ENCODE measurements at regions not wholly inside any gene's neighbourhood (a gene's known extent, or its start where the extent isn't known, plus 50 kb on each side); places are given as distances from the start of the nearest gene placed in this dataset.

DNA sequence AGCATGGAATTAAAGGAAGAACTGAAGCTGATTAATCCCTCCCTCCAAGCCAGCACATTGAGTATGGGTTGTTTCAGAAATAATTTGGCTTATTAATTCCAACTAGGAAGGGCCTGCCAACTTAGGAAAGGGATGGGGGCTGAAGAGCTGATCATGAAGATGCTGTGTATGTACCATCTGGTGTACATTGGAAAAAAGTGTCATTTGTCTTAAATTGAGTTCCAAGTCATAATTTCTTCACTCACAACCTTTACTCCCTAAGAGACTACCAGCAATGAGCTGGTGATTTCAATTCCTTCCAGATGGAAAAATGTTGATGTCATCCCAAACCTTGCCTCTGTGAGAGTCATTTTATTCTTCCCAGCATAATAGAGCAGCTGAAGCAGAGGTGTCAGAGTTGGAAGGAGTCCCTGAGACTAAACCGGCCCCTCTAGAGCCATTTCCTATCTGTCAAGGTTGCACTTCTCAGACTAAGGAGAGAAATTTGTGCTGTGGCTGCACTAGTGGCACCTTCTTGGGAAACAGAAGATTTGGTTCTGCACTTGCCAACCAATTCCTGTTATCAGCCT lies 79.4 kb downstream of the GTPBP8 start:
- H3K27ac ChIP-seq (ENCODE audit: low read depth, low read length) = no peak overlapping the region
- H3K9ac ChIP-seq (ENCODE audit: low read depth, low read length) = no peak overlapping the region
- H3K9me3 ChIP-seq (ENCODE audit: control insufficient read depth, insufficient read depth, low read length) = no peaks in the 10 kb centered on the region
- H3K27me3 ChIP-seq (ENCODE audit: control insufficient read depth, insufficient read depth, low read length) = no peaks in the 10 kb centered on the region
- H3K4me1 ChIP-seq (ENCODE audit: control insufficient read depth, insufficient read depth, low read length) = no peaks in the 10 kb centered on the region
- no peak overlapping the region for H3K4me3 ChIP-seq (ENCODE audit: low read depth, low read length)
- H3K36me3 ChIP-seq (ENCODE audit: control insufficient read depth, insufficient read depth, low read length) = no peaks in the 10 kb centered on the region

- Histone ChIP-seq H3K4me1 (ENCODE audit: control insufficient read depth, insufficient read depth, low read length) (no peaks in the 10 kb centered on the region), H3K9ac (ENCODE audit: low read depth, low read length) (no peak overlapping the region), H3K4me3 (ENCODE audit: low read depth, low read length) (no peak overlapping the region), H3K36me3 (ENCODE audit: control insufficient read depth, insufficient read depth, low read length) (no peaks in the 10 kb centered on the region), H3K27me3 (ENCODE audit: control insufficient read depth, insufficient read depth, low read length) (no peaks in the 10 kb centered on the region), H3K27ac (ENCODE audit: low read depth, low read length) (no peak overlapping the region), H3K9me3 (ENCODE audit: control insufficient read depth, insufficient read depth, low read length) (no peaks in the 10 kb centered on the region)
Measured at GRCh38 chr3:113070681-113071113, 79.9 kb downstream of the GTPBP8 start.

DNA sequence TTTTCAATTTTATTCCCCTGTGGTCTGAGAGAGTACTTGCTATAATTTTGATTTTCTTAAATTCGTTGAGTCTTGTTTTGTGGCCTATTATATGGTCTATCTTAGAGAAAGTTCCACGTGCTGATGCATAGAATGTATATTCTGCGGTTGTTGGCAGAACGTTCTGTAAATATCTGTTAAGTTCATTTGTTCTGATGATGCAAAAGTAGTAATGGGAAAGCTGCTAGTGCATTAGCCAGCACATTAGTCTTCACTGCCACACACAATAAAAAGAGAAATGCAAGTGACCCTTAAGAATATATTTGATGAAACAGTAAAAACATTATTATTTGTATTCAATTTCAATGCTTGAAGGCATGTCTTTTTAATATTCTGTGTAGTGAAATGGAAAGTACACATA lies 84.8 kb downstream of the GTPBP8 start:
- Histone ChIP-seq H3K4me3 (ENCODE audit: low read depth, low read length) (no peak overlapping the region), H3K27ac (ENCODE audit: low read depth, low read length) (no peak overlapping the region), H3K9me3 (ENCODE audit: control insufficient read depth, insufficient read depth, low read length) (no peaks in the 10 kb centered on the region), H3K36me3 (ENCODE audit: control insufficient read depth, insufficient read depth, low read length) (no peaks in the 10 kb centered on the region), H3K27me3 (ENCODE audit: control insufficient read depth, insufficient read depth, low read length) (no peaks in the 10 kb centered on the region), H3K9ac (ENCODE audit: low read depth, low read length) (no peak overlapping the region), H3K4me1 (ENCODE audit: control insufficient read depth, insufficient read depth, low read length) (peaks cover 7% of the 10 kb centered on the region; the same call in 1 of the 2 replicates)

GRCh38 chr3:113079218-113079961 lies 88.6 kb downstream of the GTPBP8 start:
- no peak overlapping the region for H3K27ac ChIP-seq (ENCODE audit: low read depth, low read length)
- H3K4me3 ChIP-seq (ENCODE audit: low read depth, low read length) = no peak overlapping the region
- H3K36me3 ChIP-seq (ENCODE audit: control insufficient read depth, insufficient read depth, low read length) = no peaks in the 10 kb centered on the region
- no peak overlapping the region for H3K9ac ChIP-seq (ENCODE audit: low read depth, low read length)
- no peaks in the 10 kb centered on the region for H3K27me3 ChIP-seq (ENCODE audit: control insufficient read depth, insufficient read depth, low read length)
- peaks cover 7% of the 10 kb centered on the region; the same call in 1 of the 2 replicates for H3K4me1 ChIP-seq (ENCODE audit: control insufficient read depth, insufficient read depth, low read length)
- H3K9me3 ChIP-seq (ENCODE audit: control insufficient read depth, insufficient read depth, low read length) = no peaks in the 10 kb centered on the region

DNA sequence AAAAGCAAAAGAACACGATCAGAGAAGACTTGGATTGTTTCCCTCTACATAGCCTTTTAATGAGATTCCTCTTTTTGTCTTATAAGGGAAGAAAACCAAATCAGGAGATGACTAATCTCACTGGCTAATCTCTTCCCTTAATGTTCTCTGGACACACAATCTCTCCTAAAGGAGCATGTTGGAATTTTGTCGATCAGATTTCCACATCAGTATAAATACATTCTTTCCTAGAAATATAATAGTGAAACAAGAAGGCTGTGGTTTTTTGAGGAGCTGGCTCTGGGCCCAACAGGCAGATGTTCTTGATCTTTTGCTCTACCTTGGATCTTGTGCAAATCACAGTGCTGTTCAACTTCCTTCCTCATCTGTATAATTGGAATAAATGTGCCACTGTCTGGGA lies 94.0 kb downstream of the GTPBP8 start:
- Histone ChIP-seq H3K9me3 (ENCODE audit: control insufficient read depth, insufficient read depth, low read length) (no peaks in the 10 kb centered on the region), H3K27ac (ENCODE audit: low read depth, low read length) (no peak overlapping the region), H3K4me1 (ENCODE audit: control insufficient read depth, insufficient read depth, low read length) (peaks cover 13% of the 10 kb centered on the region; the same call in 1 of the 2 replicates), H3K27me3 (ENCODE audit: control insufficient read depth, insufficient read depth, low read length) (no peaks in the 10 kb centered on the region), H3K36me3 (ENCODE audit: control insufficient read depth, insufficient read depth, low read length) (no peaks in the 10 kb centered on the region), H3K4me3 (ENCODE audit: low read depth, low read length) (no peak overlapping the region), H3K9ac (ENCODE audit: low read depth, low read length) (no peak overlapping the region)

GRCh38 chr3:113086560-113087461 lies 96.0 kb downstream of the GTPBP8 start:
- H3K9me3 ChIP-seq (ENCODE audit: control insufficient read depth, insufficient read depth, low read length) = no peaks in the 10 kb centered on the region
- H3K4me3 ChIP-seq (ENCODE audit: low read depth, low read length) = no peak overlapping the region
- peaks cover 8% of the 10 kb centered on the region; the same call in 1 of the 2 replicates for H3K4me1 ChIP-seq (ENCODE audit: control insufficient read depth, insufficient read depth, low read length)
- no peaks in the 10 kb centered on the region for H3K36me3 ChIP-seq (ENCODE audit: control insufficient read depth, insufficient read depth, low read length)
- H3K27me3 ChIP-seq (ENCODE audit: control insufficient read depth, insufficient read depth, low read length) = no peaks in the 10 kb centered on the region
- H3K9ac ChIP-seq (ENCODE audit: low read depth, low read length) = no peak overlapping the region
- peak overlapping the region; percentile 73 for H3K27ac ChIP-seq (ENCODE audit: low read depth, low read length)

DNA sequence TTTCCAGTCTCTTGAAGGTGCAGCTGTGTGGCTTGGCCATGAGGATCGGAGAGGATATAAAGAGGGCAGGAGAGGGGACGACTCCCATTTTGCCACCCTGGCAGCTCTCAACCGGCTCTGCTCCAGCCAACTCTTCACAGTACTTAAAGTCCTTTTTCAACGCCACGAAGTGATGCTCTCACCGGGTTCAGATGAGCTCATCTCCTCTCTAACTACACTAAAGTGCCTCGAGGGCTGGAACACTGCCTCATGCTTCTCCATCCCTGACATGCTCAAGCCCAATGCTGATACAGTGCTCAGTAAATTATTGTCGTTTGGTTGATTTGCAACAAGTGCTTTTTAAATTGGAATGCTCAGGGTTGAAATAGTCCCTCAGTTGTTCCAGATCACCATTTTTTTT lies 97.8 kb downstream of the GTPBP8 start:
- Histone ChIP-seq H3K4me1 (ENCODE audit: control insufficient read depth, insufficient read depth, low read length) (peaks cover 8% of the 10 kb centered on the region; the same call in 1 of the 2 replicates), H3K27me3 (ENCODE audit: control insufficient read depth, insufficient read depth, low read length) (no peaks in the 10 kb centered on the region)

GRCh38 chr3:113091417-113091816 lies 100.6 kb downstream of the GTPBP8 start:
- Histone ChIP-seq H3K27ac (ENCODE audit: low read depth, low read length) (no peak overlapping the region), H3K27me3 (ENCODE audit: control insufficient read depth, insufficient read depth, low read length) (no peaks in the 10 kb centered on the region), H3K4me3 (ENCODE audit: low read depth, low read length) (no peak overlapping the region), H3K9me3 (ENCODE audit: control insufficient read depth, insufficient read depth, low read length) (no peaks in the 10 kb centered on the region), H3K4me1 (ENCODE audit: control insufficient read depth, insufficient read depth, low read length) (peaks cover 17% of the 10 kb centered on the region; the same call in 1 of the 2 replicates), H3K9ac (ENCODE audit: low read depth, low read length) (no peak overlapping the region), H3K36me3 (ENCODE audit: control insufficient read depth, insufficient read depth, low read length) (no peaks in the 10 kb centered on the region)

More for the DNA sequence above, 97.8 kb downstream of the GTPBP8 start:
- no peak overlapping the region for H3K4me3 ChIP-seq (ENCODE audit: low read depth, low read length)
- no peak overlapping the region for H3K9ac ChIP-seq (ENCODE audit: low read depth, low read length)
- H3K9me3 ChIP-seq (ENCODE audit: control insufficient read depth, insufficient read depth, low read length) = no peaks in the 10 kb centered on the region
- no peaks in the 10 kb centered on the region for H3K36me3 ChIP-seq (ENCODE audit: control insufficient read depth, insufficient read depth, low read length)
- no peak overlapping the region for H3K27ac ChIP-seq (ENCODE audit: low read depth, low read length)

GRCh38 chr3:113092746-113093145 lies 102.0 kb downstream of the GTPBP8 start:
- H3K9ac ChIP-seq (ENCODE audit: low read depth, low read length) = no peak overlapping the region
- no peaks in the 10 kb centered on the region for H3K36me3 ChIP-seq (ENCODE audit: control insufficient read depth, insufficient read depth, low read length)
- no peak overlapping the region for H3K4me3 ChIP-seq (ENCODE audit: low read depth, low read length)
- no peaks in the 10 kb centered on the region for H3K27me3 ChIP-seq (ENCODE audit: control insufficient read depth, insufficient read depth, low read length)
- no peak overlapping the region for H3K27ac ChIP-seq (ENCODE audit: low read depth, low read length)
- H3K4me1 ChIP-seq (ENCODE audit: control insufficient read depth, insufficient read depth, low read length) = 0 out of 2 replicates have a peak, but pooled peaks cover 9% of the 10 kb centered on the region
- H3K9me3 ChIP-seq (ENCODE audit: control insufficient read depth, insufficient read depth, low read length) = no peaks in the 10 kb centered on the region

GRCh38 chr3:113094337-113095221 lies 103.8 kb downstream of the GTPBP8 start:
- Histone ChIP-seq H3K4me3 (ENCODE audit: low read depth, low read length) (no peak overlapping the region), H3K27ac (ENCODE audit: low read depth, low read length) (peak overlapping the region; percentile 13), H3K27me3 (ENCODE audit: control insufficient read depth, insufficient read depth, low read length) (no peaks in the 10 kb centered on the region), H3K9ac (ENCODE audit: low read depth, low read length) (no peak overlapping the region), H3K4me1 (ENCODE audit: control insufficient read depth, insufficient read depth, low read length) (0 out of 2 replicates have a peak, but pooled peaks cover 9% of the 10 kb centered on the region), H3K36me3 (ENCODE audit: control insufficient read depth, insufficient read depth, low read length) (no peaks in the 10 kb centered on the region), H3K9me3 (ENCODE audit: control insufficient read depth, insufficient read depth, low read length) (no peaks in the 10 kb centered on the region)
